Caki2 (cell line): ENCODE measurements at regions not wholly inside any gene's neighbourhood (a gene's known extent, or its start where the extent isn't known, plus 50 kb on each side); places are given as distances from the start of the nearest gene placed in this dataset.
"Not testable (repeated sequence)": the region's sequence is repeated elsewhere in the genome, so short reads cannot be mapped to it uniquely, and the experiment has no call there.

Source experiments
- DNase-seq: peaks from one replicate; pipeline ENCODE4 v3.0.0-alpha.2; 2015; ENCODE audit warnings: low read depth
- in situ Hi-C: cut with HindIII; loops from 2 replicates; pipeline ENCODE4 v1.10.0; 2016; ENCODE audit warnings: low sequenced_read_pairs, low pct_unique_long_range_greater_than_20kb, mixed read lengths

DNA sequence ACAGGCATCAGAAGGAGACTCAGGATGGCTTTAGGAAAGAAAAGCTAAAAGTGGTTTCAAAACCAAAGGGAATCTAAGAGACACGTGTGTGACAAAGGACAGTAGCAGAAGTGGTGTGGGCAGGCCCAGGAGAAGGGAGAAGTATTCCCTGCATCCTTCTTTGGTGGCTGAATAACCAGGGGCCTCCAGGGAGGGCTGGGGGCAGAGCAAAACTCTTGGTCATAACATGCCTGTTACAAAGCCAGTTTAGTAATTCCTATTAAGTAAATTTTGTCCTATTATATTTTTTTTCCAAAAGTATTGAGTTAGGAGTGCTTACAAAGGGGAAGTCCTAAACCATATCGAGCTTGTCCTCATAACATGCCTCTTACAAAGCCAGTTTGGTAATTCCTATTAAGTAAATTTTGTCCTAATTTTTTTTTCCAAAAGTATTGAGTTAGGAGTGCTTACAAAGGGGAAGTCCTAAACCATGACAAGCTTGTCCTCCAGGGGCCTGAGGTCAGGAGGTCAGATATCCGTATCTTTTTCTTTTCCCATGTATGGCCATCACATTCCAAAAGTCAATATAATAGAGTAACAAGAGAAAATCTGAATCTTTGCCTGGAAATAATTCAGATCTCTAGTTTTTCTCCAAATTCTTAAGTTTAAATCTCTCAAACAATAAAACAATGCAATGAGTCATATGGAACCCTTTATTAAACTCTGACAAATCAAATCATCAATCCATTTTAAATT, 509.2 kb downstream of the LTN1 start:
- DNase-seq, result no peak
- in situ Hi-C loops, result no loop called here

DNA sequence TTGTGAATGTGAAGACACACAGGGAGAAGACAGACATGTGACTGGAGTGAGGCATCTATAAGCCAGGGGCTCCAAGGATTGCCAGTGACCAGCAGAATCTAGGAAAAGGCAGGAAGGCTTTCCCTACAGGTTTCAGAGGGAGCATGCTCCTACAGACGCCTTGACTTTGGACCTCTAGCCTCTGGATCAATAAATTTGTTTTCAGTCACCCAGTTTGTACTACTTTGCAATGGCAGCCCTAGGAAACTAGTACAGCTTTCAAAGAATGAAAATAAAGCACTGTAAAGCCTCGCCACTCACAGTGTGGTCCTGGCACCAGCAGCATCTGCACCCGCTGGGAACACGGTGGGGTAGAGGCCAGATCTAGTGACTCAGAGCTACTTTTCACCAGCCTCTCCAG, 510.0 kb downstream of the LTN1 start:
- in situ Hi-C loops, result no loop called here
- no peak for DNase-seq

DNA sequence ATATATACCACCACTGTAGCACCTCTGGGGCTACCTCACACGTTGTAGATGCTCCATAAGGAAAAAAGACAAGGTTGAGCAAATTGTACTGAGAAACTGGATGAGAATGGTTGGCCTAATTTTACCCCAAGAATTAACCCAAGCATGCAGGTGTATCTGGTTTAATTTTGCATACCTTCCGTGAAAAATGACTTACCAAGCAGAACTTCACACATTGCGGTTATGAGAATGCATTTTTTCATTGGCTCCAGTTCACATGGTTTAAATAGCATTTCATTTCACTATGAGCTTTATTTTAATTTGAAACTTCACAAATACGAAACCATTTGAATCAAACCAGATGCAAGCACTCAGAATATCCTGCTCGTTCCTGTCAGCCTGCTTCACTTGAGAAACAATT, 512.2 kb downstream of the LTN1 start:
- no peak for DNase-seq
- in situ Hi-C loops, result no loop called here

DNA sequence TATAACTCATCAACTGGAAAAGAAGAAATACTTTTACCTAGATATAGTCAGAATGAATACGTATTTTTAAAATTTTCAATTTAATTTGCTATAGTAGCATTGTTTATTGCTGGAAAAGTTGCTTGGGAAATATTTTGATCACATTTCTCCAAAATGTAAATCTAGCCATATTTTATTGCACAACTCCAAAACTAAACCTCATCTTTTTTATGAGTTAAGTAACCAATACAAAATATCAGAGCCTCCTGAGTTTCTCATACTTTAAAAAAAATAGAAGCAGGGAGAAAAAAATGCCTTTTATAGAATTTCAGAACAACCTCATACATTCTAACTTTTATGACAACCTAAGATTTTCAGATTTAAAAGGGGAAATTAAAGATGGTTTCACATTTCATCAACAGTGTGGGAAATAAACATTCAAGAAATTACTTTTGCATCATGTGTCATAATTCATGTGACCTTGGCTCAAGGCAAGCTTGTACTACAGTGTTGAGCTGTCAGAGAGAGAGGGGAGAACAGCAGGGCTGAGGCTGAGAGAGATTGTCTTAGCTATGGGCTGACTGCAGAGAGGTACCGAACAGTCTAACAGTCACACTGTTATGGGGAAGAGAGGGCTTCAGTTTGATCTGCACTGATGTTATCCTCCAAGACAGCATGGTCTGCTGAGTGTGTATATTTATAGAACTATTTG, 519.0 kb downstream of the LTN1 start:
- in situ Hi-C loops, result no loop called here
- no peak for DNase-seq

DNA sequence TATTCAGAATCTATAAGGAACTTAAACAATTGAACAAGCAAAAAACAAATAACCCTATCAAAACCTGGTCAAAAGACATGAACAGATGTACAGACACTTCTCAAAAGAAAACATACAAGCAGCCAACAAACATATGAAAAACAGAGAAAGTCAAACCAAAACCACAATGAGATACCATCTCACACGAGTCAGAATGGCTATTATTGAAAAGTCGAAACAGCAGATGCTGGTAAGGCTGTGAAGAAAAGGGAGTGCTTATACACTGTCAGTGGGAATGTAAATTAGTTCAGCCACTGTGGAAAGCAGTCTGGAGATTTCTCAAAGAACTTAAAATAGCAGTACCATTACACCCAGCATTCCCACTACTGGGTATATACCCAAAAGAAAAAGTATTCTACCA, 520.1 kb downstream of the LTN1 start:
- DNase-seq, in situ Hi-C loops: not testable (repeated sequence)

DNA sequence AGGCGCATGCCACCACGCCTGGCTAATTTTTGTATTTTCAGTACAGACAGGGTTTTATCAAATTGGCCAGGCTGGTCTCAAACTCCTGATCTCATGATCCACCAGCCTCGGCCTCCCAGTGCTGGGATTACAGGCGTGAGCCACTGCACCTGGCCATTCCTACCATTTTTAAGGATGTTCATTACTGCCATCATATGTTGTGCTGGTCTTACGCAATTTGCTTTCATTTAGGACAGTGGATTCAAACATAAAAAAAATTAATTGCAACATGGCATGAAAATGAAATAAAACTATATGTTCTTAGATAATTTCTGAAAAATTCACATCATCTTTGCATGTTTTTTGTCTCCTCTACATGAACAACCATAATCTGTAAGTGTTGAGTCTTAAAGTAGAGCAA, 527.7 kb downstream of the LTN1 start:
- no peak for DNase-seq
- in situ Hi-C loops, result no loop called here

DNA sequence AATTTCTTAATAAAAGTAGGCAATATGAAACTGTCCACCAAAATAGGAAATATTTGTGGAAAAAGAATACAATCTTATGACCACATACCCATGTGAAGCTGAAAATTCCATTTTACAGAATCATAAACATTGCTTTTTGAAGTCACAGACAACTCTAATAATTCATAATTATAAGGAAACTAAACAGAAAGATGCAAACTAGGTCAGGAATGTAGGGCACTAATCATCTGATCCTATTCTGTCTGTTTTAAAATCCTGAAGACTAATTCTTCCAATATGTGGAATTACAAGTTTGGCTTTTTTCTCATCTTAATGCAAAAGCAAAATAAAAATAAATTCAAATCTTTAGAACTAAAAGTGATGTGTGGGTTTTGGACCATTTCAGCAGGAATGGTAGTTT, 528.6 kb downstream of the LTN1 start:
- in situ Hi-C loops, result no loop called here
- no peak for DNase-seq

DNA sequence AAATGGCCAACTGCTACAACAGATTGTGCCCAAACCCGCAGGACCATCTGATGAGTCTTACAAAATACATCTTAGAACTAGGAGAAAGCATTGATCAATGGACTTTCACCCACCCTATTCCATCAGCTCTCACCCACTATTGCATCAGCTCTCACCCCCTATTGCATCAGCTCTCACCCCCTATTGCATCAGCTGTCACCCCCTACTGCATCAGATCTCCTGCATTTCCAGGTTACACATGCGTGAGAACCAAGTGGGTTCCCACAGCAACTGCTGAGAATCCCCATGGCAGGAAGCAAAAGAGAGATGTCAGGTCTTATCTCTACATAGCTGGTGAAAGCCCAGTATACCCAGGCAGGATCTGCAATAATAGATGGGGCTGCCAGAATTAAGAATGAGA, 533.5 kb downstream of the LTN1 start:
- DNase-seq, result no peak
- in situ Hi-C loops, result no loop called here

DNA sequence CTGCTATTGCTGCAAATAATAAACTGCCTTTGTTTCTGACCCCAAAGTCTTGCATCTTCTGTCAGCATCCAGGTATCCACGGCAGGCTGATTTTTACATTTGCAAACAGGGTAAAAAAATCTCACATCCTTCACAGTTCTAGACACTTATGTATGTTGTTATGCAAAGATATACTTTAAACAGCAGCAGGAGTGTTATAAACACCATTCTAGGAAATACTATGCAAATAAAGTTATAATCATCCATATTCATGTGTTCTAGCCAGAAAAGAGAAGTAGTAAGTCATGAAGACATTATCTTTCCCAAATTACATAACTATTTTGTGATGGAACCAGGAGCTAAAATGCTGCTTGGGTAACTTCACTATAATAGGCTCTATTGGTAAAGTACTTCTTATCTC, 534.2 kb downstream of the LTN1 start:
- in situ Hi-C loops, result no loop called here

DNA sequence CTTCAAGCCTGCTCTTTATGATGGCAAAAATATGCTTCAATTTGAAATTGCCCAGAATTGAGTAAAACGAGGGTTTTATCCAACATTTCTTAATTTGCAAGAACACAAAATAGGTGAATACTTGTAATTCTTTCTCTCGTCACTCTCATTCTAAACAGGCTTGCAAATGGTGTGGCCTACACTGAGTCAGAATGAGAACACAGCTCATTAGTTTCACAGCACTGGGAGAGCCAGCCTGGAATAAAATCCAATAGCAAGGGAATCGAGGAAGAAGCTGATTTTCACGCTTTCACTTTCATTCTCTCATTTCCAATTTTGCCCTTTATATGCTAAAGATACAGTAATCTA, 537.5 kb downstream of the LTN1 start:
- in situ Hi-C loops, result no loop called here
- no peak for DNase-seq

More for the DNA sequence above, 534.2 kb downstream of the LTN1 start:
- DNase-seq, result no peak

DNA sequence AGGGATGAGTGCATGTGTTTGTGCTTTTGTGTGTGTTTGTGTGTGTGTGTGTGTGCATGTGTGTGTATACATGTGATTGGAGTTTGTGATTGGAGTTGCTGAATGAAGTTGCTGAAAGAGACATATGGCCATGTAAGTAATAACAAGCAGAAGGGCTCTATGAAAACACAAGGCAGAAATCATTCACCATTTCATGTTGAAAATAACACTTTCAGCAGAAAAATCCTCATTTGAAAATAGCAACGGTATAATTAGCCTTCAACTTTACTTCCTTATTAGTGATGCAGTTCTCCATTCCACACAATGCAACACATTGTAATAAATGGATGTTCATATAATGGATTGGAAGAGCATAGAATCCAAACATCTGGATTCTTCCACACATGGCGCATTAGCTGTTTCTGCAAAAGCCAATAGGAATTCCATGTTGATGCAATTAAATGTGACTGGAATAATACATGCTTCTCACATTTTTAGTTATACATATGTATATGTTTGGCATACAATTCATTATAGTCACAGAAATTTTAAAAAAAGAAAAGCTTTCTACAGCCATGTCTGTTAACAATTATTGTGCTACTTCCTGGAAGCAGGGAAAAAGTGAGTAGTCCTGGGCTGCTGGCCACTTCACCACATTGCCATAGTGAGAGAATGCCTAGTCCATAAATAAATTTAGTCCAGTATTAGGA, 538.0 kb downstream of the LTN1 start:
- DNase-seq, result no peak
- in situ Hi-C loops, result no loop called here

DNA sequence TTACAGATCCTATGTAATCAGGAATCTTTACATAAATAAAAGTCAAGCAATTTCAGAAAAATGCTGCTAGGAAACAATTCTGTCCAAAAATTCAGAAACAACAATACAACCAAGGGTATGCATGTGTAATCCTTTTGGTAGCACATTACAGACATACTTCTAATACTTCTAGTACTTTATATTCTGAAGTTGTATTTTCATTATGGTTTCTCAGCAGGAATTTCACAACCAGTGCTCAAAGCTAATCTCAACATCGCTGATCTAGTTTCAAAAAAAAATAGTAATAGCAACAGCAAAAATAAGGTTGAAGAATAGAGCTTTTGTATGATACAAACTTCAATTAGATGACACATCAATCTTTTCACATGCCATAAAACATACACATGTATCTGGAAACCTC, 545.2 kb downstream of the LTN1 start:
- in situ Hi-C loops, result no loop called here
- DNase-seq, result no peak

DNA sequence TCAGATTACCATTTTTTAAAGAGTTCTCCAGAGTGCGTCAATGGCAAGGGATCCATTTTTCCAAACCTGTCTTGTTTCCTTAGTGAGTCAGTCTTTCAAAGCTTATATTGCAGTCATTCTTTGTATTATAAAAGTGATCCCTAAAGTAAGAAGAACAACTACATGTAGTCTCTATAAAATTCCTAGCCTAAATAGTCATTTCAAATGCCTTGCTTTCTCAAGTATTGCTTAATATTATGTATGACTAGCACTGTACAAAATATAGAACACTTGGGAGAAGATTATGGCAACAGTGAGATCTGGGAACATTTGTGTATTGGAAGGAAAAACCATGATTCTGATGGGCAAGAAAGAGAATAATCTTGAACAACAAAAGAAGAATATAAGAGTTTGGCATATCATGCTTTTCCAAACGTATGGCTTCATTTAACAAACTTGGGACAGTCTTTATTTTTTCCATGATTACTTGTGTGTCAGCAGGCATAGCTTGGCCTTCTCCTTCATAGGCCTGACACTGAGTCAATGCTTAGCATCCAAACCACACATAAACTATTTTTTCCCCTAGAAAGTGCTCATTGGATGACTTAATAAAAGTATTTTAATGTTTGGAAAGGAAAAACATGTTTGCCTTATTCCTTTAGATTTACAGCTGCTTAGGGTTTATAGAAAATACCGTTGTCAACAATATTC, 547.4 kb downstream of the LTN1 start:
- no peak for DNase-seq
- in situ Hi-C loops, result no loop called here

DNA sequence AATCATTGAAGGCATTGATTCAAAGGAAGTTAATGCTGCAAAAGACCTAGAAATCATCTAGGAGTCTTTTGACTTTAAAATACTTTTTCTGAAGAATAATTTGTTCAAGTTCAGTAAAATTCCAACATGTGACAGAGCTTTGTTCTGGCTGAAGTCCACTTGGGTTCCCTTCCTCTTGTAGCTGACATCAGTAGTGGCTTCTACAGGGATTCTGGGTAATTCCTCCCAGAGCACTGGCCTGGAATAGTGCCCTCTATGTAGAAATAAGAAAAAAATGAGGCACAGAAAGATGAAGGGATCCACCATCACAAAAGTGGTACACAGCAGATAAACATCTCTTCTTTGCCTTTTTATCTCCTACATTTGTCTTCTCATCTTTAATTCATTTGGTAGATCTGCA, 548.1 kb downstream of the LTN1 start:
- in situ Hi-C loops, result no loop called here
- no peak for DNase-seq

DNA sequence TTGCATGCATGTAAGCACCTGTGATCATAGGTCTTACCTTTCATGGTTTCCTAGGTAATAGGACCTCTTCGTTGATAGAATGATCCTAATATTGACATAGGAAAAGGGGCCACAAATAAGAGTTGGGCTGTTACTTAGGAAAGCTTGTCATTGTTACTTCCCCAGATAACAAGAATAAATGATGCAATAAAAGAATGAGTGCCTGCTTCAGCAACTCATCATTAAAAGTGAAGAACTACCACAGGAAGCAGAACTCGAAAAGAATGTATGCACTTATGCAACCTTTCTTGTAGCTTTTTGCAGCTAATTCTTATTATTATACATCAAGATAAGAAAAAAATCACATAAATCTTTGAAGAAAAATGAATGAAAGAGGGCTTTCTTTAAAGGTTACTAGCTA, 548.6 kb downstream of the LTN1 start:
- no peak for DNase-seq
- in situ Hi-C loops, result no loop called here

DNA sequence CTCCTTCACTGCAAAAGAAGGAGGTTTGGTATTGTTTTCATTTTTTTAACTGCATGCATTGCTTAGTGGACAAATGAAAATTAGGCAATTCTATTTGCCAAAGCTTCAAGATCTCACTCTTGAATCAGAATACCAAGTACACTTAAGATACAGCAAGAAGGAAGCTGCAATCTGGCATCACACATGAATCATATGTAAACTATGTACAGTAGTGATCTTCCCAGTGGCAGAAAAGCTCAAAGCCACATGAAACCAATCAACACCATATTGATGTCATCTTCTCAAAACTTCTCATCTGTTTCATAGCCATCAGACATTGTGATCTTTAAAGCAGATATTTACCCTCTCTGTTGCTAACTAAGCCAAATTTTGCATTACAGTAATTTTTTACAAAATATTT, 550.1 kb downstream of the LTN1 start:
- DNase-seq, result no peak
- in situ Hi-C loops, result no loop called here

DNA sequence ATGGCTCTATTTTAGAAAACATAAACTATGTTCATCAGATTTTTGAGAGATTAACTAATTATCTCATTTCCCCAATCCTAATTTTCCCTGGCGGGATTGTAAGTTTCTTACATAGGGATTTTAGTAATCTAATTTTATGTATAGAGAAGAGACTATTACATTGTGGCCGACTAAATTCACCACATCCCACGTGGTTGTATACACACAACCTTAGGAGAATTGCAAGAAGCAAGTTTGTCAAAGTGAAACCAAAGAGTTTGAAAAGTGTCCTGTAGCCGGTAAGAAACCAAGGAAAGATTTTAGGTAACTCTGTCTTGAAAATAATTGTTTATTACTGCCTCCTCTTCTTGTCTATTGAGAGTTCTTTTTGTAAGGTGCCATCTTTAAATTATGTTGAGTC, 550.6 kb downstream of the LTN1 start:
- in situ Hi-C loops, result no loop called here
- DNase-seq, result no peak

DNA sequence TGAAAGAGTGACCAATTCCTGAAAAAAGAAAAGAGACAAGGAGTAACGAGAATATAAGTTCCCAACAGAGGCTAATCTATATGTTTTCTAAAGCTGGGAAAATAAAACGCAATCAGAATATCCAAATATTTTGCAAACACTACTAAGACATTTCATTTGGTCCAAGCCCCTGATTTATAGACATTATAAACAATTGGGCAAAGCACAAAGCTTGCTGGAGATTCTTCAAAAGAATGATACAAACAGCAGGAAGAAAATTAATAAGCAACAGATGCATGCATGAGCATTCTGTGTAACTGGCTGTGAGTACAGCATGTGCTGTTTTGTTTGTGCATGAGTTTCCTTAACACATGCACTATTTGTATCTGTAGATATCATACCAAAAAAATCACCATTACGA, 552.9 kb downstream of the LTN1 start:
- in situ Hi-C loops, result no loop called here
- DNase-seq, result no peak

DNA sequence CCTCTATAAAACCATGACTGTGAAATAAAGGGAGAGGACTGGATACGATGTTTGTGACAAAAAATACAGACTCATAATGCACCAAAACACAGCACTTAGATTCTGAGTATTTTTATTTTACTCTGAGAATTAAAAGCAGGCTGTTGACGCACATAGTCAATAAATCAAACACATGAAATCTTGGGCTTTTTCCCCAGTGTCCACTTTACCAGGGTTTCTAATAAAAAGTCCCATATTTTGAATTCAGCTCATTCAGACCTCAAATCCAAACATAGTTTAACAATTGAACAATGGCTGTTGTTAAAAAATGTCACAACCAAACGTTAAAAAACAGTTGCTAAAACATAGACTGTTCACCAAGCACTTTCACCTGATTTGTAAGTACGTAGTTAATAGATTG, 553.4 kb downstream of the LTN1 start:
- no peak for DNase-seq
- in situ Hi-C loops, result no loop called here
